GM12878 (cell line): ENCODE measurements at regions not wholly inside any gene's neighbourhood (a gene's known extent, or its start where the extent isn't known, plus 50 kb on each side); places are given as distances from the start of the nearest gene placed in this dataset.

ENCODE experiments used
- ATAC-seq: fragments of 200-7000 bp; cut with Tn5 transposase; 3 replicates; pipeline ENCODE4 v1.9.1; 2020; ENCODE audit warnings: mild to moderate bottlenecking, moderate library complexity
- BruUV-seq: library from RNA; stranded (reverse); fragments of 400-500 nt; replicated peaks from 2 replicates; lab custom pipeline; 2021; lab: Mats Ljungman, UMichigan
- CTCF ChIA-PET: fragments of 300-600 bp; sonication (Branson Sonifier 250); formaldehyde crosslinking; extraction: SDS; loops from one replicate; lab custom pipeline; 2021; ENCODE audit warnings: inconsistent platforms; lab: Yijun Ruan, JAX
- POLR2A ChIA-PET: fragments of 350-600 bp; formaldehyde crosslinking; extraction: SDS; loops from one replicate; lab custom pipeline; 2021; ENCODE audit warnings: inconsistent platforms; lab: Charles Lee
- RAD21 ChIA-PET: fragments of 300-600 bp; sonication (Branson Sonifier 250); formaldehyde crosslinking; loops from one replicate; lab custom pipeline; 2023; ENCODE audit warnings: antibody characterized with exemption; ENCODE audit not compliant: unreplicated experiment; lab: Charles Lee
- SMC1A ChIA-PET: fragments of 300-600 bp; sonication (Branson Sonifier 250); formaldehyde crosslinking; loops from one replicate; lab custom pipeline; 2023; ENCODE audit not compliant: unreplicated experiment, uncharacterized antibody; lab: Charles Lee
- DNase-seq: peaks from one replicate; pipeline ENCODE4 v3.0.0-alpha.2; 2011; ENCODE audit warnings: low read depth, low spot score
- FAIRE-seq: peaks from 3 replicates; lab custom pipeline; 2011; peaks lifted over from hg19 to GRCh38; lab: Jason Lieb, UNC
- H2AFZ ChIP-seq: 2 replicates; pipeline ENCODE4 v1.6.0; 2011; ENCODE audit warnings: low read depth, low read length, control low read depth; ENCODE audit not compliant: control insufficient read depth
- H3K27ac ChIP-seq: 2 replicates; pipeline ENCODE4 v1.5.1; 2011; ENCODE audit warnings: control low read depth; ENCODE audit not compliant: control insufficient read depth, insufficient read depth
- H3K27me3 ChIP-seq, 2 experiments: replicated peaks in 1 of 2; 2 replicates each; pipeline versions ENCODE4 v1.6.0 to v1.6.1; 2011; ENCODE audit warnings: low read length in 1 of 2; ENCODE audit not compliant: control insufficient read depth in 2 of 2, insufficient read depth in 2 of 2
- H3K36me3 ChIP-seq, 2 experiments: 2 replicates each; pipeline ENCODE4 v1.5.1; 2011; ENCODE audit warnings: low read length in 1 of 2; ENCODE audit not compliant: control insufficient read depth in 2 of 2, insufficient read depth in 2 of 2
- H3K4me1 ChIP-seq: 2 replicates; pipeline ENCODE4 v1.6.1; 2011; ENCODE audit warnings: mild to moderate bottlenecking, low read length, moderate library complexity, mixed read lengths; ENCODE audit not compliant: control insufficient read depth, insufficient read depth
- H3K4me2 ChIP-seq: 2 replicates; pipeline ENCODE4 v1.6.0; 2011; ENCODE audit warnings: control low read depth; ENCODE audit not compliant: control insufficient read depth, insufficient read depth
- H3K4me3 ChIP-seq: fragments of 200-600 bp; sonication (generic); 2 replicates; pipeline ENCODE4 v1.5.1; 2016
- H3K79me2 ChIP-seq: 2 replicates; pipeline ENCODE4 v1.6.0; 2011; ENCODE audit warnings: low read length; ENCODE audit not compliant: control insufficient read depth, insufficient read depth
- H3K9ac ChIP-seq: 2 replicates; pipeline ENCODE4 v1.8.0; 2011; ENCODE audit warnings: low read length, control low read depth, mixed read lengths; ENCODE audit not compliant: control insufficient read depth, insufficient read depth
- H3K9me3 ChIP-seq: replicated peaks from 3 replicates; pipeline ENCODE4 v1.5.1; 2011; ENCODE audit warnings: mild to moderate bottlenecking, low read length; ENCODE audit not compliant: control insufficient read depth, insufficient read depth
- H4K20me1 ChIP-seq: 2 replicates; pipeline ENCODE4 v1.6.0; 2011; ENCODE audit not compliant: control insufficient read depth, insufficient read depth
- CREM ChIP-seq: IDR thresholded peaks from 2 replicates; pipeline ENCODE4 v1.6.1; 2014; ENCODE audit warnings: antibody characterized with exemption, low read depth
- E2F8 ChIP-seq: fragments of 450-650 bp; IDR thresholded peaks from 2 replicates; pipeline ENCODE4 v1.6.1; 2018; ENCODE audit warnings: mild to moderate bottlenecking, low read depth, moderate library complexity; ENCODE audit not compliant: partially characterized antibody
- ESRRA ChIP-seq: IDR thresholded peaks from 2 replicates; pipeline ENCODE4 v1.6.1; 2012; ENCODE audit warnings: mild to moderate bottlenecking, low read length, improper control_type of control experiment
- HDAC2 ChIP-seq: fragments of 200-600 bp; sonication (generic); IDR thresholded peaks from 2 replicates; pipeline ENCODE4 v1.6.1; 2017
- HSF1 ChIP-seq: fragments of 150-350 bp; IDR thresholded peaks from 2 replicates; pipeline ENCODE4 v1.6.1; 2014; ENCODE audit warnings: mild to moderate bottlenecking, low read depth, low read length
- MTA2 ChIP-seq: fragments of 450-650 bp; IDR thresholded peaks from 2 replicates; pipeline ENCODE4 v1.6.1; 2016; ENCODE audit warnings: low read depth, mild to moderate bottlenecking, moderate library complexity
- MYC ChIP-seq: IDR thresholded peaks from 2 replicates; pipeline ENCODE4 v1.6.1; 2011; ENCODE audit warnings: mild to moderate bottlenecking, low read length, moderate library complexity, inconsistent platforms; ENCODE audit not compliant: insufficient read depth, insufficient replicate concordance, insufficient read length, severe bottlenecking
- NFXL1 ChIP-seq: fragments of 450-650 bp; IDR thresholded peaks from 2 replicates; pipeline ENCODE4 v1.6.1; 2017; ENCODE audit warnings: antibody characterized with exemption, mild to moderate bottlenecking, borderline replicate concordance
- PML ChIP-seq: IDR thresholded peaks from 2 replicates; pipeline ENCODE4 v1.6.1; 2012; ENCODE audit warnings: low read length, inconsistent platforms
- RAD21 ChIP-seq: IDR thresholded peaks from 2 replicates; pipeline ENCODE4 v1.6.1; 2011; ENCODE audit warnings: mild to moderate bottlenecking, low read depth, low read length, moderate library complexity; ENCODE audit not compliant: insufficient read depth
- REST ChIP-seq: IDR thresholded peaks from 2 replicates; pipeline ENCODE4 v1.6.1; 2012; ENCODE audit warnings: mild to moderate bottlenecking, low read depth, low read length
- WGBS: methylation state at CpG from one replicate; pipeline ENCODE4 v1.1.6; 2016; ENCODE audit warnings: low lambda C conversion rate; ENCODE audit not compliant: insufficient replicate concordance, insufficient coverage; ENCODE audit errors: missing lambda C conversion rate; 5-methylcytosine and 5-hydroxymethylcytosine counted together
- in situ Hi-C: fragments of 300-500 bp; cut with MboI; formaldehyde crosslinking; loops from 9 replicates; pipeline ENCODE4 v1.14.3; 2018; ENCODE audit warnings: mixed read lengths
- intact Hi-C: fragments of 100-400 bp; cut with micrococcal nuclease; formaldehyde crosslinking; loops from one replicate; pipeline ENCODE4 v1.14.2; 2022; ENCODE audit not compliant: unreplicated experiment

- TF ChIP-seq HSF1 (no peak), RAD21 (no peak), NFXL1 (no peak)
These were observed 357.7 kb downstream of the NPR3 start (continued) for GRCh38 chr5:33068786-33069185.

- POLR2A ChIA-PET: no interaction called here
- SMC1A ChIA-PET: no interaction called here
- Histone ChIP-seq H3K4me3 (no peak overlapping the region), H3K4me2 (no peak overlapping the region), H3K79me2 (no peaks in the 10 kb centered on the region), H3K9ac (no peak overlapping the region), H3K27ac (no peak overlapping the region), H2AFZ (no peak overlapping the region), H4K20me1 (no peaks in the 10 kb centered on the region), H3K4me1 (no peaks in the 10 kb centered on the region), H3K36me3 (no peaks in the 10 kb centered on the region), H3K9me3 (no peaks in the 10 kb centered on the region), H3K27me3 (no peaks in the 10 kb centered on the region)
- 39% methylated on average over 4 of the region's 4 CpGs for WGBS
- RAD21 ChIA-PET: no interaction called here
- DNase-seq (no peak), FAIRE-seq (no peak), ATAC-seq (no peak)
- in situ Hi-C loops: no loop called here
- CTCF ChIA-PET: no interaction called here
- no TSS peak for BruUV-seq
- intact Hi-C loops: no loop called here
- TF ChIP-seq MYC: no peak
- no peak for TF ChIP-seq CREM
- TF ChIP-seq PML: no peak
- no peak for TF ChIP-seq REST
- no peak for TF ChIP-seq E2F8
- no peak for TF ChIP-seq HDAC2
- no peak for TF ChIP-seq ESRRA
- no peak for TF ChIP-seq MTA2
These were observed 361.2 kb downstream of the NPR3 start for GRCh38 chr5:33072296-33072695.
